Tibial nerve (tissue), 4 donors: ENCODE measurements at regions not wholly inside any gene's neighbourhood (a gene's known extent, or its start where the extent isn't known, plus 50 kb on each side); places are given as distances from the start of the nearest gene placed in this dataset.

Experiments
- CTCF ChIP-seq, 5 experiments: fragments of 200-600 bp in 3 of 5; fragments of 450-650 bp in 2 of 5; sonication (generic) in 3 of 5; IDR thresholded peaks; one replicate each; pipeline ENCODE4 v1.5.1; 2016 to 2019; ENCODE audit warnings: antibody characterized with exemption in 5 of 5, mild to moderate bottlenecking in 3 of 5, moderate library complexity in 2 of 5
- EP300 ChIP-seq, 2 donors: sonication (generic); formaldehyde crosslinking; IDR thresholded peaks; one replicate each; pipeline ENCODE4 v1.6.1; 2017; ENCODE audit warnings: antibody characterized with exemption in 2 of 2, mild to moderate bottlenecking in 1 of 2
- POLR2A ChIP-seq, 2 donors: fragments of 450-650 bp; IDR thresholded peaks; one replicate each; pipeline ENCODE4 v1.6.1; 2017; ENCODE audit warnings: antibody characterized with exemption in 2 of 2, mild to moderate bottlenecking in 2 of 2, moderate library complexity in 2 of 2

- TF ChIP-seq CTCF (IDR thresholded peaks at IDR 0.05) (no peak), POLR2A (IDR thresholded peaks at IDR 0.05) (no peak), EP300 (IDR thresholded peaks at IDR 0.05) (no peak)
Measured at GRCh38 chr3:55242921-55243320, 244.2 kb downstream of the WNT5A start.
